HG03575 (cell line): ENCODE measurements at regions not wholly inside any gene's neighbourhood (a gene's known extent, or its start where the extent isn't known, plus 50 kb on each side); places are given as distances from the start of the nearest gene placed in this dataset.
"Not testable (repeated sequence)": the region's sequence is repeated elsewhere in the genome, so short reads cannot be mapped to it uniquely, and the experiment has no call there.

Experiments used
- ATAC-seq: cut with Tn5 transposase; IDR thresholded peaks from one replicate; pipeline ENCODE4 v1.9.1; 2021; ENCODE audit not compliant: unreplicated experiment, insufficient number of reproducible peaks, low FRiP score; ENCODE audit errors: extremely low read depth

GRCh38 chr4:57211131-57211530 is 100.9 kb upstream of the IGFBP7 start:
- no peak for ATAC-seq

GRCh38 chr4:57206172-57206571 is 96.0 kb upstream of the IGFBP7 start:
- ATAC-seq = no peak

GRCh38 chr4:57205580-57205979 is 95.4 kb upstream of the IGFBP7 start:
- ATAC-seq = no peak

- no peak for ATAC-seq
Measured at GRCh38 chr4:57200799-57201327, 90.7 kb upstream of the IGFBP7 start.

GRCh38 chr4:57199267-57199666 is 89.1 kb upstream of the IGFBP7 start:
- ATAC-seq = no peak

GRCh38 chr4:57195622-57196021 is 85.4 kb upstream of the IGFBP7 start:
- ATAC-seq = no peak

GRCh38 chr4:57194068-57194611 is 84.0 kb upstream of the IGFBP7 start:
- no peak for ATAC-seq

GRCh38 chr4:57193209-57193810 is 83.1 kb upstream of the IGFBP7 start:
- no peak for ATAC-seq

- no peak for ATAC-seq
Measured at GRCh38 chr4:57191523-57192034, 81.4 kb upstream of the IGFBP7 start.

- ATAC-seq = no peak
Measured at GRCh38 chr4:57190601-57191481, 80.7 kb upstream of the IGFBP7 start.

GRCh38 chr4:57187246-57187645 is 77.1 kb upstream of the IGFBP7 start:
- no peak for ATAC-seq

- ATAC-seq = no peak
Measured at GRCh38 chr4:57184378-57185029, 74.3 kb upstream of the IGFBP7 start.

GRCh38 chr4:57182132-57182874 is 72.1 kb upstream of the IGFBP7 start:
- no peak for ATAC-seq

GRCh38 chr4:57173136-57173535 is 63.0 kb upstream of the IGFBP7 start:
- not testable (repeated sequence) for ATAC-seq

- ATAC-seq = no peak
Measured at GRCh38 chr4:57172065-57172464, 61.9 kb upstream of the IGFBP7 start.

GRCh38 chr4:57168982-57169381 is 58.8 kb upstream of the IGFBP7 start:
- ATAC-seq = no peak

- peak; percentile 90 for ATAC-seq
Measured at GRCh38 chr4:57163530-57164459, 53.6 kb upstream of the IGFBP7 start.
